ENCODE measurements at regions not wholly inside any gene's neighbourhood (a gene's known extent, or its start where the extent isn't known, plus 50 kb on each side); places are given as distances from the start of the nearest gene placed in this dataset.

DNA sequence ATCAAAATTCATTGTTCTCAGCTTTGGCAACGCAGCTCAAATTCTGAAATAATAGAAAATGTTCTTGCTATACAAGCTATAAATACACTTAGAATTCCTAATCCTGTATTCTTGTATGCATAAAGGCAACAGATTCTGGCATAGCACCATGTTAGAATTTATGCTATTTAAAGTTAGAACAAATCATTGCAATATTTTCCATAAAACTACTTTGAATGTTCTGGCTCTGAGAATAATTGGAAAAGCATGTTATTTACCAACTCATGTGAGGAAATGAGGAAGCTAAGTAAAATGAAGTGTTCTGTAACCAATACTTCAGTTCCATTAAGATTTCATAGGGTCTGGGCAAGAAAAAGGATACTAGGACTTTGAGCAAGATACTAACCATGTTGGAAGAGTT is 888.9 kb downstream of the SQOR start:
- no peak for DNase-seq

DNA sequence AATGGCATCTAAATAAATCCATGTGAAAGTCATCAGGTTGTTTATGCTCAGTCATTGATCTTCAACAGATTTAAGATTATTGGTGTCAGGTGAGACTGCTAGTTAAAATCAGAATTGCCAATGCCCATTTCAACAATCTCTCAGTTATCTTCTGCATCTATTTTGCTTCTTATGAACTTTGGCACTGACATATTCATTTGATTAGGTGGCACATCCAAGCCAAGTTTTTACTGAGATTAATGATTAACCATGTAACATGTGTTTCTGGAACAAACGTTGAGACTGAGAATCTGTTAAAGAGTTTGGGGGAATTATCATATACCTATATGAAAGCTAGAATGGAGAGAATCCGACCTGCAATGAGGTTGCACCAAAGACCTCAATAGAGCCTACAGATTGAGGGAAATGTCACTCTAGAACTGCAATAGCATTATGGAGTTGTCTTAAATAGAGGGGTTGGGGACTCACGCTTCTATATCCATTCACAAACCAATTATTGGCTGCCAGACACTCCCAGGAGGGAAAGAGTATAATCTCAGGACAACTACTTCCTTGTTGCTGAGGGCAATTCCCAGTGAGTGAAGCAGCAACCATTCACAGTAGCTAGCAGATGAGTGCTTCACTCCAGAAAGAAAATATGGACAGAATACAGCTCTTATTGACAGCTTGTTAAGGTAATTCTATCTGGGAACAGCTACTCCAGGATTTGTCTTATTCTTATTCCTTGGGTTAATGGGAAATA is 891.3 kb downstream of the SQOR start:
- no peak for DNase-seq

DNA sequence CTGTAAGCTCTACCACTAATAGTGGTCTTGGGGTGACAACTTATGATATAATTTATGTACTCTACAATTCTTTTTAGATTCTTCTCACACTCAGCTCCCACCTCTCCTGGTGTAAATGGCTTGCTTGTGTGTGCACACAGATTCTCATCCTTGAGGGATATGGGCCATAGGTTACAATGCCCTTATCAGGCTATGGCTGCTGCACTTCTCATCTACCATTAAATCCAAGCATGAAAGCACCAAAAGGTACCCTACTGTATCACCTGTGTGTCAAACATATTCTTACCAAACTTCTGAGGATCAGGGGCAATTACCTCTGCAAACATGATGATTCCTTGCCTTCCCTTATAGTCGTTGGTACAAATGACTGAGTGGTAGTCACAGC is 891.9 kb downstream of the SQOR start:
- DNase-seq = no peak

DNA sequence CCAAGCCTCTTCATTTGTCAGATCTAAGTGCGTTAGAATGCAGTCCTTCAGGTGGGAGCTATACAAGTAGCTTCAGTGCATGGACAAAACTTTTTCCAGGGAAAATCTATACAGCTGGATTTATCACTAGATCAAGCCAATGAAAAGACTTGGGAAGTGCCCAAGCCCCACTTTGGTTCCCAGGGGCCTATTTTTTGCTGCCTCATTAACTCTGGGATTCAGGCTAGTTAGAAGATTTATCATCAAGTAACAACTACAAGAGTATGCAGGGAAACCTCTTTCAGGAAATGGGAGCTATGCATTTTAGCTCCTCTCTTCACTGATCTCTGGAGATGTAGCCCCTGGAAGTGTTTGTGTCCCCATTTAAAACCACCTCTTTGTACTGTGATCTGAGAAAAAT is 908.8 kb downstream of the SQOR start:
- no peak for DNase-seq

DNA sequence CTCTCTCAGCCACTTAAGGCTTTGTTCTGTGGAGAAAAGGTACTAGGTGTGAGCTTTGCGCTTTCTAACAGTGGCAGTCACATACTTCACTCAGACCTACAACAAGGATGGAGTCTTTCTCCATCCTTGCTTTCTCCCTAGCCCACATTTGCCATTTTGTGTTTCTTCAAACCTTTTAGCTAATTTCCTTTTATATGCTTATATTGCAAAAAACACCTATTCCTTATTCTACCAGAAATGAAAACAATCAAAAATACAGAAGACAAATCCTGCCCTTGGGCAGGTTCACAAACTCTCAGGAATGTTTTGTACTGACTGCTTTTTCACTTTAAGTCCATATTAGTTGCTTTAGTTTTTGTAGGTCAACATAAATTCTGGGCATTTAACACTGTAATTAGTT is 914.2 kb downstream of the SQOR start:
- DNase-seq = no peak

DNA sequence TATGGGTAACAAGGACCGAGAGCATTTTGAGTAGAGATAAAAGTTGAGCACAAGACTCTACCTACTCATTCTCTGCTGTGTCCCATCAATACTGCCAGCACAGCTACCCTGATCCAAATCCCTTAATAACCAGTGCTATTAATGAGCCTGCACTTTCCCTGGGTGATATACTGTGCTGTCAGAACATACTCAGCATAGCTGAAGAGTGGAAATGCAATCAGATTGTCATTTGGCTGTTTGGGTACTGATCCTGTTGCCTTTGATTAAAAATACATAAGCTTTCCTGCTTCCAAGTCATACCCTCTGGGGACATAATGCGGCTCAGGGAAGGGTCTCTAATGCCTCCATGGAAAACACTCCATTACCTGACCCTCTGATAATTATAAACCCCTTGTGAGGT is 917.5 kb downstream of the SQOR start:
- DNase-seq = no peak

DNA sequence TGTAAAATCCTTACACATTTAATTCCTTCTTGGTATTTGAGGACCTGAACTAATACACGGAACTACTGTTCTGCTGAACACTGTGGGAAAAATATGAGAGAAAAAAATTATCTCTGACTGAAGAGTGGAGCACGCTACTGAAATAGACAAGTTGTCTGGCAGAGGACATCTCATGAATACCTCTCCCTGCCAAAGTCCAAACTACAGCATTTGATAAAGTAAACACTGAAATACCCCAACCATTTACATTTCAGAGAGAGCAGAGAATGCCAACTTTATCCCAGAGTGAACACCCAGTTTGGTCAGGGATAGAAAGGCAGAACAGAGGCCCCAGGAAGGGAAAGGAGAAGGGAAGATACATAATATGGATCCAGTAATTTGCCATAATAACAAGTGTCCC is 920.7 kb downstream of the SQOR start:
- DNase-seq = no peak

DNA sequence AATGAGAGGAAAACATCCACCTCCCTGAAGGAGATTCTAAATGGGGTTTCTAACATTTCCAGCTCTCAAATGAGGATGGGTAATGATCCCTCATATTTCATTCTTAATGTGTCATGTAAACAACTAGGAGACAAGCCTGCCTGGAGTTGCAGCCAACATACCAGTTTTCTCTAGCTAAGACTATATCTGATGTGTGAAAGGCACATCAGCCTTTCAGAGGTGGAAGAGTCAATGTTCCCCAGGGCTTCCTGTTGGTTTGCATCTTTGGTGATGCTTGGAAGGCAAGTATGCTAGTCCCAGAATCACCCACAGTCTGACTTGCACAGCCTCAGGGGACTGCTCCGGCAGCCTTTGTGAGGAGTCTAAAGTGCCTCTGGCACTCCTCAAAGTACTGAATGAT is 921.2 kb downstream of the SQOR start:
- no peak for DNase-seq

DNA sequence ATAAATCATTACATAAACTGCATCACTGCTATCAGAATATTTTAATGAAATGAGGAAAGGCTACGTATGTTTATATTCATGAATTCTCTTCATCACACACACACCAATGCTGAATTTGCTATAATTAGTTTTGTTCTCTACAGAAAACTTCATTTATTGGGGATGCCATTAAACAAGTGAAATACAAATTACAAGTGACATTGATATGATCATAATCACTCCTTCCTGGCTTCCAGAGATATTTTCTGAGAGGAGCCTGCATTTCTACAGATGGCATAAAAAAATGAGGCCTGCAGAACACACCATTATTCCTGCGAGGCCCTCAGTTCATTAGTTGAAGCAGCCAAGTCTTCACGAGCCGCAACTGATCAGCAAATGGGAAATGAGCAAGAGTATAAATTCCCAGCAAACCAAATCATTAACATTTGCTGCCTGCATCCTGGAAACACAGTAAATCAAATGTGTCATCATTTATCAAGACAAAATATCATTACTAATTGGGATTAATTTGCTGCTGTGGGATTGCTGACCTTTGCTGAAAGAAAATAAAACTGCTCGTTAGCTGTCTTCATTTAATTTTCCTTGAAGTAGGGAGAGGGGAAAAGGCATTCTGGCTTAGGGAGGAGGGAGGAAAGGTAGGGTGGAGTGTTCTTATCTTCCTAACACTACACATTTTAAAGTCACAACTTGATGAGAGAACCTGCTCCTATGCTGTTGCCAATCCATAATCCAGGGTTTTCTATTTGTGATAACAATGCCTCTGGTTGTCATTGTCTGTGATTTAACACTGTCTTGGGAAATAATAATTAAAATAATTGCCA is 921.9 kb downstream of the SQOR start:
- no peak for DNase-seq

DNA sequence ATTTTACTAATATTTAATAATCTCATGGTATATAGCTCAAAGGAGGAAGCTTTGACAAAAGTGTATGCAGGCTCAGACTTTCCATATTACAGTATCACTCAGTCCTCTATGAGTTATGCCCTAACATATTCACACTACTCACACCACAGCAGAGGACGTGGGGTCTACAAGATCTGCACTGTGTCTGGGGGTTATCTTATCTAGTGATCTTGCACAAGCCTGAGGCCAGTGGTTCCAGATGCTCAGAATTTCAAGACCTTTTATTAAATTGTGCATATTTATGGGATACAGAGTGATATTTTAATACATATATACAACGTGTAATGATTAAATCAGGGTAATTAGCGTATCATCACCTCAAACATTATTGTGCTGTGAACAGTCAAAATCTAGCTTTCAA is 933.1 kb downstream of the SQOR start:
- DNase-seq = no peak

DNA sequence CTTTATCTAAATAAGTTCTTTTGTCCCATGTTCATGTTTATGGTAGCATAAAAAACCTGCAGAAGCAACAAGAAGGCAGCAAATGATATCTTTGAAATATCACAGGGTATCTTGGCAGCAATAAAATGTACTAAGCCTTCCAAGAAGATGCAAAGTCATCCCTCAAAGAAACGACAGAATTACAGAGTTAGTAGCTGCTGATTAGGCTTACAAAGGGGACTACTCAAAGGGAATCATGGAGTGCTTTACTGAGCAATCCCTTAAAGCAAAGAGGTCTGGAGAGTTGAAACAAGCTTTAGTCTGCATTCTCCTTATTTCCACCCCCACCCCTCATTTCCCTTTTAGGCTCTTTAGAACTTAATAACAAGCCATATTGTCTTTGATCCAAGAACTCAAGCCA is 935.0 kb downstream of the SQOR start:
- no peak for DNase-seq

DNA sequence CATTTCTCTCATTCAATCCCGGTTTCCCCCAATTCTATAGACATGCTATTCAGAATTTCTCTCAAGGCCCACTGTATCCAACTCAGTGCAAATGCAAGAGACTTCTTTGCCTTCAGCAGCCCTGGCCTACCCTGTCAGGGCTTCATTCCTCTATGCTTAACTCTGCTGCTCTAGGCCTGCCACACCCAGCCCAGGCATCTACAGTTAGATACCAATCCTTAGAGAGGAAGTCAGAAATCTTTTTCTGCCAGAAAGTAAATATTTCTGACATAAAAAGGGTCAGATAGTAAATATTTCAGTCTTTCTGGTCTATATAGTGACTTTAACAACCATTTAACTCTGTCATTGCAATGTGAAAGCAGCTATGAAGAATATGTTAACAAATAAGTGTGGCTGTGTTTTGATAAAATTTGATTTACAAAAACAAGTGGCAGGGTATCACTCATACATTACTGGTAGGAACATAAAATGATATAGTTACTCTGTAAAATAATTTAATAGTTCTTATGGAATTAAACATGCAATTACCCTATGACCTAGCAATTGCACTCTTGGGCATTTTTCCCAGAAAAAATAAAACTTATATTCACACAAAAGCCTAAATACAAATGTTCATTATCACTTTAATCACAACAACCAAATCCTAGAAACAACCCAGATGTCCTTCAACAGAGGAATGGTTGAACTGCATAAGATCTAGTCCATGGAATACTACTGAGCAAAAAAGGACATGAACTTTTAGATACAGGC is 942.0 kb downstream of the SQOR start:
- no peak for DNase-seq

DNA sequence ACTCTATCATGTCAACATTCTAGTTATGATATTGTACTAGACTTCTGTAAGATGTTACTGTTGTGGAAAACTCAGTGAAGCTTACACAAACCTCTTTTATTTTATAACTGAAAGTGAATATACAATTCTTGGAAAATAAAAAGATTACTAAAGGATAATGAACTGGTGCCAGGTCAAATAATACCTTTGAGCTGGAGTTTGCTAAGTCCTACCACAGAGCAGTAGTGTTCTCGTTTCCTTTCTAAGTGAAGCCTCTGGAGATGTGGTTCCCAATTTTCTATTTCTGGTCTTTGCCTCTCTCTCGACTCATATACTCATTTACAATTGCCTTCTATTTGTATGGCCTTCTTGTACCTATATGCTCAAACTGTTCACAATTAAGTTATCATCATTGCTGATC is 942.9 kb downstream of the SQOR start:
- DNase-seq = no peak

DNA sequence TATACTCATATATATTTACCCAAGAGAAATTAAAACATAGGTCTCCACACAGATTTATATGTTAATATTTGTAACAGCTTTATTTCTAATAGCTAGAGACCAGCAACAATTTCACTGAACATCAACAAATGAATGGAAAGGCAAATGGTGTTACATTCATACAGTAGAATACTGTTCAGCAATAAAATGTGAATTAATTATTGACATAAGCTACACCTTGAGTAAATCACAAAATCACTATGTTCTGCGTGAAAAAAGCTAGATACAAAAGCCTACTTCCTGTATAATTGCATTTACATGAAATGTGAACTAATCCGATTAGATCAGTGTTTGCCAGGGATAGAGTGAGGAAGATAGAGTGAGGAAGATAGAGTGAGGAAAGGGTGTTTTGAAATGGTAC is 945.7 kb downstream of the SQOR start:
- DNase-seq = no peak

DNA sequence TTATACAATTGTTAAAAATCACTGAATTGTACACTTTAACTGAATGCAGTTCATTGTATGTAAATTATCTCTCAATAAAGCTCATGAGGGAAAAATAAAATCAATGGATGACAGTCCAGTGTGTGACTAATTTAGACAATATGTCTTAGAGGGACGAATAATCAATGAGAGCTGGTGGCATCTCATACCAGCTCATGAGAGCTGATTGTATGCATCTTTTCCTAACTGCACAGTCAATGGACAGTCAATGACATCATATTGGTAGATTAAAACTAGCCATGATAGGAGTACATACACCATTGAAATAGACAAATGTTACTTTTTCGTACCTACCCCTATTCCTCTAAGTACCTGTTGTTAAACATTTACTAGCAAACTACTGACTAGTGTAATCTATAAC is 946.1 kb downstream of the SQOR start:
- no peak for DNase-seq

DNA sequence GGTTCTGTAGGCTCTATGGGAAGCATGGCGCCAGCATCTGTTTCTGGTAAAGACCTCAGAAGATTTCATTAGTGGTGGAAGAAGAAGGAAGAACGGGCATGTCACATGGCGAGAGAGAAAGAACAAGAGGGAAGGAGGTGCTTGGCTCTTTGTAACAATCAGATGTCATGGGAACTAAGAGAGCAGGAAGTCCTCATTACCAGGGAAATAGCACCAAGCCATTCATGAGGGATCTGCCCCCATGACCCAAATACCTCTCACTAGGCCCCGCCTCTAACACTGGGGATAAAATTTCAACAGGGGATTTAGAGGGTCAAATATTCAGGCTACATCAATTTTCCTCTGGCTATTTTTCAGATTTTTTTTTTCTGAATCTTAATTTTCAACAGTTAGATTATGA is 954.3 kb downstream of the SQOR start:
- DNase-seq = no peak

DNA sequence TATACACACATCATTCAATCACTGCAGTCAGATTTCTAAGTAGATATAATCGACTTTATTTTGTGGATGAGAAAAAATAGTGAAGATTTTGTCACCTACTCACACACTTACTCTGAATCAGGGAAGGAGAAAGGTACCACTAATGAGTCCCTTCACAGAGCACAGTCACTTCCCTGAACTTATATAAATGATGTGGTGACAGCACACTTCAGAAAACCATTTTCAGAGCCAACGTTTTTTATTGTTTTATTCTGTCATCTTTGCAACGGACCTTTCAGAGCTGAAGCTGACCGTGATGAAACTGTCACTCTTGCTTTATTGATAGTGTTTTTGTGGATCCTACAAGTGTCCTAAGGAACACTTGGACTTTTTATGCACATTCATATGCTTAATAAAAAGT is 956.6 kb downstream of the SQOR start:
- no peak for DNase-seq

DNA sequence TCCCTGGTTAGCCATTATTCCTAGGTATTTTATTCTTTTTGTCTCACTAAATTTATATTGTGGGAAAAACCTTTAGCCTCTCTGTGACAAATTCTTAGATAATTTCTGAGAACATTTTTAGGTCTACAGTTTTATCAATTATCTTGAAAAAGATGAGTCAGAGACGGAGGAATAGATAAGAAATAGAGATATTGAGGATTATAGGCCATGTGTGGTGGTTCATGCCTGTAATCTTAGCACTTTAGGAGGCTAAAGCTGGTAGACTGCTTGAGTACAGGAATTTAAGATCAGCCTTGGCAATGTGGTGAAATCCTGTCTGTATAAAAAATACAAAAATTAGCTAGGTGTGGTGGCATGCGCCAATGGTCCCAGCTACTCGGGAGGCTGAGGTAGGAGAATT is 960.2 kb downstream of the SQOR start:
- DNase-seq = no peak

DNA sequence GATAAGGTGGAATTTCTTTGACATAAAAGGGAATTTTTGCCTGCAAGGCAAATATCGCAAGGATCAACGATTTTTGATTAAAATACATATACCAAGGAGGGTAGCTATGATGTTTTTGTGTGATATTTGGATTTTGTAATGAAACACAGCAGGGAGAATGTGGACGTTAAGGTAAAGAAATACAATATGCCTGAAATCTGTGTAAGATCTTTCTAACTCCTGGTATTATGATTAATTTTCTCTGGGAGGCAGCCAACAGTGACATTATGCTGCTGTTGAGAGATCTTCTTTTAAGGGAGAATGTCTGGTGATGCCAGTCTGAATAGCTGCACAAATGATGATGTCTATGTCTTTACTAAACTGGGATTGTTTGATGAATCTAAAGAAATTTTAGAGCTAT is 972.2 kb downstream of the SQOR start:
- DNase-seq = no peak

DNA sequence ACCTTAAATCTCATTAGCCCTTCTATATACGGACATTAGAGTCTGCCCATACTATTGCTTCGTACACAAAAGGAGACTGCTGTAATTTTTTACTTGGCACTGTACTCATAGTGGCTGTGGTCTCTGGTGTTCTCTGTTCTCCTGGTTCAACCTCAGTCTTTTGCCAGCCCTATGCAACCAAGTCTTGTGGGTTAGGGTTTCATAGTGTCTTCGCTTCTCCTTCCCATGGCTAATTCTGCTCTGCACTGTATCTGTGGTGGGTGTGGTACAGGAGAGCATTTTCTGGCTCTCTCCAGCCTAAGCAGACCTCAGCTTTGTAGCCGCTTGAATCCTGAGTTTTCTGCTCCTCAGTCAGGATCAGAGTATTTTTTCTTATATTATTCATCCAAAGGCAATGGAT is 981.2 kb downstream of the SQOR start:
- no peak for DNase-seq

DNA sequence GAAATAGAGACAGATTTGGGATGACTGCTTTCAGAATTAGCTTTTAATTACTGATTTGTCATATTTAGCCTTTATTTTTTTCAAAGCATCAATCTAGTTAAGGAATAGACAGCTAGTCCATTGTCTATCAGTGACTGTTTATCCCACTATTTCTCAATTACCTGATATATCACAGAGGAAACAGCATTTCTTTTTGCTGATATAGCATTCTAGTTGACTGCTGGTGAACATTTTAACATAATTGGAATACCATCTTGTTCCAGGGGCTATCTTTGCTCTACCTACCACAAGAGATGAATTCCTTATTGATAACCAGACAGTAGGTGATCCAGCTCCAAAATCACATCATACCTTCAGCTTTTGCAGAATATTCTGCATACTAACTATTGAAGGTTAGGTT is 982.7 kb downstream of the SQOR start:
- no peak for DNase-seq

DNA sequence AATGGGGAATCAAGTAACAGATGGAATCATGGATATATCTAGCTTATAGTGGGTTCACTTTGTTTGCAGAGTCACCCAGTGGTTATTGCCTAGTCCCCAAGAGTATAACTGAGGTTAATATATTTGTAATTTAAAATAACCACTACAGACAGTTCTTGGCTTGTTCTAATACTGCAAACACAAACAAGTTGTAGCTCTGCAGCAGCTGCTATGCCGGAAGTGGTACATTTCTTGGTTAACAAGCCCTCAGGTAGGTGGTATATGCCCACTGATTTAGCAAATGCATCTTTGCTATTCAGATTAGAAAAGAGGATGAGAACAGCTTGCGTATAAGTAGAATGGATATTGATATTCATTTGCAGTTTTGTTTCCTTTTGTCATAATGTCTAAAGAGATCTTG is 984.2 kb downstream of the SQOR start:
- no peak for DNase-seq

Measured in anterior cingulate cortex (tissue), 58 donors.